Sigmoid colon (tissue), 4 donors: ENCODE measurements at regions not wholly inside any gene's neighbourhood (a gene's known extent, or its start where the extent isn't known, plus 50 kb on each side); places are given as distances from the start of the nearest gene placed in this dataset.

Source experiments
- CTCF ChIP-seq, 4 experiments: fragments of 450-650 bp in 3 of 4; fragments of 200-600 bp in 1 of 4; IDR thresholded peaks; one replicate each; pipeline ENCODE4 v1.5.1; 2016 to 2019; ENCODE audit warnings: antibody characterized with exemption in 4 of 4, mild to moderate bottlenecking in 3 of 4, moderate library complexity in 2 of 4
- POLR2AphosphoS5 ChIP-seq, 4 donors: sonication (generic); formaldehyde crosslinking; IDR thresholded peaks; one replicate each; pipeline ENCODE4 v1.6.1; 2017; ENCODE audit warnings: antibody characterized with exemption in 4 of 4

- TF ChIP-seq CTCF (IDR thresholded peaks at IDR 0.05) (no peak), POLR2AphosphoS5 (IDR thresholded peaks at IDR 0.05) (no peak)
Measured at GRCh38 chr18:27609221-27609620, 424.1 kb upstream of the CHST9 start.
